GM12878 (cell line): ENCODE measurements at regions not wholly inside any gene's neighbourhood (a gene's known extent, or its start where the extent isn't known, plus 50 kb on each side); places are given as distances from the start of the nearest gene placed in this dataset.

Experiments
- ATAC-seq: fragments of 200-7000 bp; cut with Tn5 transposase; 3 replicates; pipeline ENCODE4 v1.9.1; 2020; ENCODE audit warnings: mild to moderate bottlenecking, moderate library complexity
- BruUV-seq: library from RNA; stranded (reverse); fragments of 400-500 nt; replicated peaks from 2 replicates; lab custom pipeline; 2021; lab: Mats Ljungman, UMichigan
- CTCF ChIA-PET: fragments of 300-600 bp; sonication (Branson Sonifier 250); formaldehyde crosslinking; extraction: SDS; loops from one replicate; lab custom pipeline; 2021; ENCODE audit warnings: inconsistent platforms; lab: Yijun Ruan, JAX
- POLR2A ChIA-PET: fragments of 350-600 bp; formaldehyde crosslinking; extraction: SDS; loops from one replicate; lab custom pipeline; 2021; ENCODE audit warnings: inconsistent platforms; lab: Charles Lee
- RAD21 ChIA-PET: fragments of 300-600 bp; sonication (Branson Sonifier 250); formaldehyde crosslinking; loops from one replicate; lab custom pipeline; 2023; ENCODE audit warnings: antibody characterized with exemption; ENCODE audit not compliant: unreplicated experiment; lab: Charles Lee
- SMC1A ChIA-PET: fragments of 300-600 bp; sonication (Branson Sonifier 250); formaldehyde crosslinking; loops from one replicate; lab custom pipeline; 2023; ENCODE audit not compliant: unreplicated experiment, uncharacterized antibody; lab: Charles Lee
- DNase-seq: peaks from one replicate; pipeline ENCODE4 v3.0.0-alpha.2; 2011; ENCODE audit warnings: low read depth, low spot score
- FAIRE-seq: peaks from 3 replicates; lab custom pipeline; 2011; peaks lifted over from hg19 to GRCh38; lab: Jason Lieb, UNC
- H2AFZ ChIP-seq: 2 replicates; pipeline ENCODE4 v1.6.0; 2011; ENCODE audit warnings: low read depth, low read length, control low read depth; ENCODE audit not compliant: control insufficient read depth
- H3K27ac ChIP-seq: 2 replicates; pipeline ENCODE4 v1.5.1; 2011; ENCODE audit warnings: control low read depth; ENCODE audit not compliant: control insufficient read depth, insufficient read depth
- H3K27me3 ChIP-seq, 2 experiments: replicated peaks in 1 of 2; 2 replicates each; pipeline versions ENCODE4 v1.6.0 to v1.6.1; 2011; ENCODE audit warnings: low read length in 1 of 2; ENCODE audit not compliant: control insufficient read depth in 2 of 2, insufficient read depth in 2 of 2
- H3K36me3 ChIP-seq, 2 experiments: 2 replicates each; pipeline ENCODE4 v1.5.1; 2011; ENCODE audit warnings: low read length in 1 of 2; ENCODE audit not compliant: control insufficient read depth in 2 of 2, insufficient read depth in 2 of 2
- H3K4me1 ChIP-seq: 2 replicates; pipeline ENCODE4 v1.6.1; 2011; ENCODE audit warnings: mild to moderate bottlenecking, low read length, moderate library complexity, mixed read lengths; ENCODE audit not compliant: control insufficient read depth, insufficient read depth
- H3K4me2 ChIP-seq: 2 replicates; pipeline ENCODE4 v1.6.0; 2011; ENCODE audit warnings: control low read depth; ENCODE audit not compliant: control insufficient read depth, insufficient read depth
- H3K4me3 ChIP-seq: fragments of 200-600 bp; sonication (generic); 2 replicates; pipeline ENCODE4 v1.5.1; 2016
- H3K79me2 ChIP-seq: 2 replicates; pipeline ENCODE4 v1.6.0; 2011; ENCODE audit warnings: low read length; ENCODE audit not compliant: control insufficient read depth, insufficient read depth
- H3K9ac ChIP-seq: 2 replicates; pipeline ENCODE4 v1.8.0; 2011; ENCODE audit warnings: low read length, control low read depth, mixed read lengths; ENCODE audit not compliant: control insufficient read depth, insufficient read depth
- H3K9me3 ChIP-seq: replicated peaks from 3 replicates; pipeline ENCODE4 v1.5.1; 2011; ENCODE audit warnings: mild to moderate bottlenecking, low read length; ENCODE audit not compliant: control insufficient read depth, insufficient read depth
- H4K20me1 ChIP-seq: 2 replicates; pipeline ENCODE4 v1.6.0; 2011; ENCODE audit not compliant: control insufficient read depth, insufficient read depth
- ATF7 ChIP-seq: fragments of 450-650 bp; IDR thresholded peaks from 2 replicates; pipeline ENCODE4 v1.6.1; 2016; ENCODE audit warnings: low read depth, mild to moderate bottlenecking
- BACH1 ChIP-seq: fragments of 450-650 bp; IDR thresholded peaks from 2 replicates; pipeline ENCODE4 v1.6.1; 2017; ENCODE audit warnings: mild to moderate bottlenecking, borderline replicate concordance
- CBFB ChIP-seq: IDR thresholded peaks from 2 replicates; pipeline ENCODE4 v1.6.1; 2016; ENCODE audit warnings: antibody characterized with exemption, low read depth
- CBX3 ChIP-seq: fragments of 200-600 bp; sonication (generic); IDR thresholded peaks from 2 replicates; pipeline ENCODE4 v1.6.1; 2016; ENCODE audit warnings: low read depth, borderline replicate concordance
- GABPA ChIP-seq: IDR thresholded peaks from 2 replicates; pipeline ENCODE4 v1.6.1; 2014; ENCODE audit warnings: antibody characterized with exemption, low read depth, mild to moderate bottlenecking, inconsistent platforms
- GATAD2B ChIP-seq: fragments of 450-650 bp; conservative IDR thresholded peaks from 2 replicates; pipeline ENCODE4 v1.6.1; 2017; ENCODE audit warnings: low read depth, mild to moderate bottlenecking, moderate library complexity
- NFYA ChIP-seq: IDR thresholded peaks from 2 replicates; pipeline ENCODE4 v1.6.1; 2011; ENCODE audit warnings: low read depth, mild to moderate bottlenecking, low read length, improper control_type of control experiment, borderline replicate concordance
- POLR2AphosphoS2 ChIP-seq: IDR thresholded peaks from 2 replicates; pipeline ENCODE4 v1.6.1; 2011; ENCODE audit warnings: low read depth, mild to moderate bottlenecking, low read length, improper control_type of control experiment, moderate library complexity
- SMAD5 ChIP-seq: IDR thresholded peaks from 2 replicates; pipeline ENCODE4 v1.6.1; 2016; ENCODE audit warnings: antibody characterized with exemption, low read depth
- WGBS: methylation state at CpG from one replicate; pipeline ENCODE4 v1.1.6; 2016; ENCODE audit warnings: low lambda C conversion rate; ENCODE audit not compliant: insufficient replicate concordance, insufficient coverage; ENCODE audit errors: missing lambda C conversion rate; 5-methylcytosine and 5-hydroxymethylcytosine counted together
- in situ Hi-C: fragments of 300-500 bp; cut with MboI; formaldehyde crosslinking; loops from 9 replicates; pipeline ENCODE4 v1.14.3; 2018; ENCODE audit warnings: mixed read lengths
- intact Hi-C: fragments of 100-400 bp; cut with micrococcal nuclease; formaldehyde crosslinking; loops from one replicate; pipeline ENCODE4 v1.14.2; 2022; ENCODE audit not compliant: unreplicated experiment
- TF ChIP-seq, protein P1 (sequence below): fragments of 450-650 bp; IDR thresholded peaks from 2 replicates; pipeline ENCODE4 v1.6.1; 2018; ENCODE audit warnings: mild to moderate bottlenecking, low read depth, moderate library complexity; ENCODE audit not compliant: partially characterized antibody
- TF ChIP-seq, protein P2 (sequence below): fragments of 450-650 bp; IDR thresholded peaks from 2 replicates; pipeline ENCODE4 v1.6.1; 2017; ENCODE audit warnings: borderline replicate concordance
- TF ChIP-seq, protein P3 (sequence below): IDR thresholded peaks from 2 replicates; pipeline ENCODE4 v1.6.1; 2011; ENCODE audit warnings: borderline replicate concordance, low read depth, mild to moderate bottlenecking, moderate library complexity, mixed read lengths, low read length; ENCODE audit not compliant: insufficient read depth; ENCODE audit errors: extremely low read length

DNA sequence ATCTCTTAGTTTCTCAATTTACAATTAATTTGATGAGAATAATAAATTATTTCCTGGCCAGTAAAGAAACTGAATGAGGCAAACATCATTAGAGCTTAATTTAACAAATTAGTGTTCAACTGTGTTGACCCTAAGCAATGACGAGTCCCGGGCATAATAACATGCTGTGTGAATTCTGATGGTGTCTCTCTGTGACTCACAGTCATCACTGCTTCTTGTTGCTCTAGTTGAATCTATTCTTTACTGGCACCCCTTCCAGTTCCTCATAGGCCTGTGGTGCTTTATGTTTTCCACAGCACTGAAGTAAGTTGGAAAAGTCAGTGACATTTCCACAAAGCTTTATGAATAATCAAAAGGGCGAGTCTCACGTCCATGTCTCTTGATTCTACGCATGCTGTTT lies 57.7 kb upstream of the SLC7A11 start:
- H3K4me2 ChIP-seq: no peak overlapping the region
- ChIA-PET RAD21 (interaction anchor here (0.9 kb wide), 1 partner anchor 20 kb away, joined by 3 read pairs; no protein-coding TSS in a partner anchor), CTCF (no interaction called here), POLR2A (no interaction called here)
- 84% methylated on average over 5 of the region's 5 CpGs for WGBS
- ATAC-seq (no peak), FAIRE-seq (no peak)
- H4K20me1 ChIP-seq: no peaks in the 10 kb centered on the region
- in situ Hi-C loops: no loop called here
- BruUV-seq: no TSS peak
- no peak overlapping the region for H3K27ac ChIP-seq
- no peaks in the 10 kb centered on the region for H3K9me3 ChIP-seq
- TF ChIP-seq ATF7 (no peak), POLR2AphosphoS2 (no peak)
- TF ChIP-seq, all 136 proteins: peak for 0
- Histone ChIP-seq H3K36me3 (no peaks in the 10 kb centered on the region), H3K9ac (no peak overlapping the region), H2AFZ (no peak overlapping the region), H3K79me2 (no peaks in the 10 kb centered on the region), H3K4me3 (no peak overlapping the region), H3K4me1 (no peaks in the 10 kb centered on the region), H3K27me3 (no peaks in the 10 kb centered on the region)
- intact Hi-C loops: no loop called here
- DNase-seq: no peak
- SMC1A ChIA-PET: interaction anchor here (1.1 kb wide), 2 partner anchors 11 to 13 kb away, joined by 3 read pairs; no protein-coding TSS in a partner anchor

DNA sequence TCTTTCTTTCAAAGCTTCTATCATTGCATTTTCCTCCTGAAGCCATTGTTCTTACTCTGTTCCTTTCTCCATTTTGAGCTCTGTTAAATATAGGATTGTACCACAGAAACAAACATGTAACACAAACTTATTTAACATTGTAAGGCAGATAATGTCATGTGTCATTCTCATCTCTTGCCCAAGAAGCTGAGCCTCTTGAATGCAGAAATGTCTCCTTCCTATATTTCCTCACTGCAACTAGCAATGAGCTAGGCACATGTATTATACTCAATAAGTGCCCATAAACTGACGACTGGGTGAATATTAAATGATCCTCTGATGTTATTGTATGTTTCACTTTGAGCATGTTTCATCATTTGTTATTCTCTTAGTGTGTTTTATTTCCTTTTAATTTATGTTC lies 56.7 kb upstream of the SLC7A11 start:
- RAD21 ChIA-PET: interaction anchor here (0.9 to 1.1 kb wide), 2 partner anchors 21 to 121 kb away, joined by 3 read pairs; no protein-coding TSS in a partner anchor
- in situ Hi-C loops (no loop called here), intact Hi-C loops (no loop called here)
- no peaks in the 10 kb centered on the region for H4K20me1 ChIP-seq
- H3K4me3 ChIP-seq: no peak overlapping the region
- FAIRE-seq (no peak), DNase-seq (no peak), ATAC-seq (no peak)
- no peaks in the 10 kb centered on the region for H3K79me2 ChIP-seq
- BruUV-seq: no TSS peak
- no peaks in the 10 kb centered on the region for H3K27me3 ChIP-seq
- H2AFZ ChIP-seq: no peak overlapping the region
- CTCF ChIA-PET: no interaction called here
- H3K9ac ChIP-seq: no peak overlapping the region
- H3K9me3 ChIP-seq: no peaks in the 10 kb centered on the region
- H3K27ac ChIP-seq: no peak overlapping the region
- no peaks in the 10 kb centered on the region for H3K36me3 ChIP-seq
- WGBS: 0% methylated on average over 1 of the region's 1 CpG
- SMC1A ChIA-PET: interaction anchor here (0.8 to 1.1 kb wide), 2 partner anchors 9 to 12 kb away, joined by 3 read pairs; no protein-coding TSS in a partner anchor
- H3K4me1 ChIP-seq: no peaks in the 10 kb centered on the region
- POLR2A ChIA-PET: interaction anchor here (0.6 kb wide), 1 partner anchor 46 kb away, joined by 4 read pairs; no protein-coding TSS in a partner anchor
- H3K4me2 ChIP-seq: no peak overlapping the region
- TF ChIP-seq BACH1: no peak
- TF ChIP-seq, protein P1, sequence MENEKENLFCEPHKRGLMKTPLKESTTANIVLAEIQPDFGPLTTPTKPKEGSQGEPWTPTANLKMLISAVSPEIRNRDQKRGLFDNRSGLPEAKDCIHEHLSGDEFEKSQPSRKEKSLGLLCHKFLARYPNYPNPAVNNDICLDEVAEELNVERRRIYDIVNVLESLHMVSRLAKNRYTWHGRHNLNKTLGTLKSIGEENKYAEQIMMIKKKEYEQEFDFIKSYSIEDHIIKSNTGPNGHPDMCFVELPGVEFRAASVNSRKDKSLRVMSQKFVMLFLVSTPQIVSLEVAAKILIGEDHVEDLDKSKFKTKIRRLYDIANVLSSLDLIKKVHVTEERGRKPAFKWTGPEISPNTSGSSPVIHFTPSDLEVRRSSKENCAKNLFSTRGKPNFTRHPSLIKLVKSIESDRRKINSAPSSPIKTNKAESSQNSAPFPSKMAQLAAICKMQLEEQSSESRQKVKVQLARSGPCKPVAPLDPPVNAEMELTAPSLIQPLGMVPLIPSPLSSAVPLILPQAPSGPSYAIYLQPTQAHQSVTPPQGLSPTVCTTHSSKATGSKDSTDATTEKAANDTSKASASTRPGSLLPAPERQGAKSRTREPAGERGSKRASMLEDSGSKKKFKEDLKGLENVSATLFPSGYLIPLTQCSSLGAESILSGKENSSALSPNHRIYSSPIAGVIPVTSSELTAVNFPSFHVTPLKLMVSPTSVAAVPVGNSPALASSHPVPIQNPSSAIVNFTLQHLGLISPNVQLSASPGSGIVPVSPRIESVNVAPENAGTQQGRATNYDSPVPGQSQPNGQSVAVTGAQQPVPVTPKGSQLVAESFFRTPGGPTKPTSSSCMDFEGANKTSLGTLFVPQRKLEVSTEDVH: no peak
- no peak for TF ChIP-seq SMAD5
- TF ChIP-seq, protein P2, sequence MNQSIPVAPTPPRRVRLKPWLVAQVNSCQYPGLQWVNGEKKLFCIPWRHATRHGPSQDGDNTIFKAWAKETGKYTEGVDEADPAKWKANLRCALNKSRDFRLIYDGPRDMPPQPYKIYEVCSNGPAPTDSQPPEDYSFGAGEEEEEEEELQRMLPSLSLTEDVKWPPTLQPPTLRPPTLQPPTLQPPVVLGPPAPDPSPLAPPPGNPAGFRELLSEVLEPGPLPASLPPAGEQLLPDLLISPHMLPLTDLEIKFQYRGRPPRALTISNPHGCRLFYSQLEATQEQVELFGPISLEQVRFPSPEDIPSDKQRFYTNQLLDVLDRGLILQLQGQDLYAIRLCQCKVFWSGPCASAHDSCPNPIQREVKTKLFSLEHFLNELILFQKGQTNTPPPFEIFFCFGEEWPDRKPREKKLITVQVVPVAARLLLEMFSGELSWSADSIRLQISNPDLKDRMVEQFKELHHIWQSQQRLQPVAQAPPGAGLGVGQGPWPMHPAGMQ: no peak
- TF ChIP-seq, protein P3, sequence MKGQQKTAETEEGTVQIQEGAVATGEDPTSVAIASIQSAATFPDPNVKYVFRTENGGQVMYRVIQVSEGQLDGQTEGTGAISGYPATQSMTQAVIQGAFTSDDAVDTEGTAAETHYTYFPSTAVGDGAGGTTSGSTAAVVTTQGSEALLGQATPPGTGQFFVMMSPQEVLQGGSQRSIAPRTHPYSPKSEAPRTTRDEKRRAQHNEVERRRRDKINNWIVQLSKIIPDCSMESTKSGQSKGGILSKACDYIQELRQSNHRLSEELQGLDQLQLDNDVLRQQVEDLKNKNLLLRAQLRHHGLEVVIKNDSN: no peak
- TF ChIP-seq GATAD2B: no peak
- no peak for TF ChIP-seq GABPA
- TF ChIP-seq NFYA: no peak
- no peak for TF ChIP-seq CBX3
- no peak for TF ChIP-seq CBFB
